ENCODE measurements at regions not wholly inside any gene's neighbourhood (a gene's known extent, or its start where the extent isn't known, plus 50 kb on each side); places are given as distances from the start of the nearest gene placed in this dataset.

DNA sequence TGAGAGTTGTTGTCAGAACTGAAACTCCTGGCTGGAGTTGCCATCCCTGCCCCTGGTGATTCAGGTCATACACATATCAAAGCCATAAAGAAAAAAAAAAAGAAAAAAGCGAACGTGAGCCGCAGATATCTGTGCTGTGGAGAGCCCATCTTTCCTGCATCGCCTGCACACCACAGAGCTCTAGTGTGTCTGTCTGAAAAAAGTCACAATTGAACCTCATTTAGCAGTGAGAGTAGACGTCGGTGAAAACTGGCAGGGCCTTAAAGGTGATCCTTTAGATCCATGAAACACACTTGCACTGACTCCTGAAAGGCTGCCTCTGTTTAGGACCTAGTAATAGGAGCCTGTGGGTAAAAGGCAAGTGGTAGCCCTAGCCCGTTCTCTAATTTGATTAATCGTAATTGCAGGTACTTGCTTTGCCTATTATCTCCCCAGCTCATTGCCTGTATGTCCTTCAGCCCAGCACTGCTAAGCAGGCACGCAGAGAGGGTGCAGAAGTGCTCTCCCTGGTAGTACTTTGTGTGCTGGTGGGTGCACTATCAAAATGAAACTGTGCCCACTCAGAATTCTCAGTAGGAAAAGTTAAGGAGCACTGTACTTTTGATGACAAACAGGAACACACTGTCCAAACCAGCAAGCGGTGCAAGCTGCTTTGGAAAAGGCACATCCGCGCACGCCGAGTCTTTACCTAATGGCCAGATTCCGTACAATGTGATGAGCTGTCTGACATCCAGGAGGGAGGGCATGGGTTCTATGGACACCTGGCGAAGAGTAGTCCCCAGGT lies 103.5 kb upstream of the ASB18 start:
- H3K36me3 ChIP-seq (replicated peaks; ENCODE audit: insufficient read depth, low read depth): no peaks in the 10 kb centered on the region
- DNase-seq (ENCODE audit: low spot score): no peak
- no peaks in the 10 kb centered on the region for H3K27me3 ChIP-seq
- H4K20me1 ChIP-seq (ENCODE audit: insufficient read depth, poor library complexity, severe bottlenecking): no peaks in the 10 kb centered on the region
- H3K9me3 ChIP-seq (ENCODE audit: low read depth): no peaks in the 10 kb centered on the region
- no peak for TF ChIP-seq EZH2phosphoT487 (IDR thresholded peaks at IDR 0.05; ENCODE audit: low read depth, severe bottlenecking, unreplicated experiment)
- no peak for TF ChIP-seq CTCF (IDR thresholded peaks at IDR 0.05; ENCODE audit: poor library complexity)
- H3K4me3 ChIP-seq: no peak overlapping the region
- H3K79me2 ChIP-seq: no peaks in the 10 kb centered on the region
- no peaks in the 10 kb centered on the region for H3K4me1 ChIP-seq (ENCODE audit: insufficient read depth)
- no peak overlapping the region for H2AFZ ChIP-seq
- no peak overlapping the region for H3K4me2 ChIP-seq
- 94% methylated on average over 16 of the region's 16 CpGs for WGBS (ENCODE audit: low lambda C conversion rate, missing lambda C conversion rate)
- H3K9me2 ChIP-seq (replicated peaks; ENCODE audit: insufficient read depth): no peaks in the 10 kb centered on the region
- H3K27ac ChIP-seq: no peak overlapping the region

GRCh38 chr2:236369661-236370062 lies 105.5 kb upstream of the ASB18 start:
- Histone ChIP-seq H3K27me3 (no peaks in the 10 kb centered on the region), H3K9me2 (replicated peaks; ENCODE audit: insufficient read depth) (no peaks in the 10 kb centered on the region), H3K27ac (no peak overlapping the region), H3K4me2 (no peak overlapping the region), H4K20me1 (ENCODE audit: insufficient read depth, poor library complexity, severe bottlenecking) (no peaks in the 10 kb centered on the region), H3K4me3 (no peak overlapping the region), H3K36me3 (replicated peaks; ENCODE audit: insufficient read depth, low read depth) (no peaks in the 10 kb centered on the region), H2AFZ (no peak overlapping the region), H3K9me3 (ENCODE audit: low read depth) (no peaks in the 10 kb centered on the region), H3K79me2 (no peaks in the 10 kb centered on the region), H3K4me1 (ENCODE audit: insufficient read depth) (no peaks in the 10 kb centered on the region)
- DNase-seq (ENCODE audit: low spot score): no peak
- 66% methylated on average over 14 of the region's 14 CpGs for WGBS (ENCODE audit: low lambda C conversion rate, missing lambda C conversion rate)
- no peak for TF ChIP-seq CTCF (IDR thresholded peaks at IDR 0.05; ENCODE audit: poor library complexity)

- Histone ChIP-seq H2AFZ (no peak overlapping the region), H3K9me2 (replicated peaks; ENCODE audit: insufficient read depth) (no peaks in the 10 kb centered on the region), H3K4me3 (no peak overlapping the region), H3K4me2 (no peak overlapping the region), H3K27me3 (no peaks in the 10 kb centered on the region), H3K9me3 (ENCODE audit: low read depth) (no peaks in the 10 kb centered on the region), H3K4me1 (ENCODE audit: insufficient read depth) (no peaks in the 10 kb centered on the region), H3K36me3 (replicated peaks; ENCODE audit: insufficient read depth, low read depth) (no peaks in the 10 kb centered on the region), H3K27ac (no peak overlapping the region), H3K79me2 (no peaks in the 10 kb centered on the region), H4K20me1 (ENCODE audit: insufficient read depth, poor library complexity, severe bottlenecking) (no peaks in the 10 kb centered on the region)
- TF ChIP-seq CTCF (IDR thresholded peaks at IDR 0.05; ENCODE audit: poor library complexity): no peak
- TF ChIP-seq EZH2 (IDR thresholded peaks at IDR 0.05; ENCODE audit: borderline replicate concordance): no peak
- no peak for TF ChIP-seq EZH2phosphoT487 (IDR thresholded peaks at IDR 0.05; ENCODE audit: low read depth, severe bottlenecking, unreplicated experiment)
- no peak for DNase-seq (ENCODE audit: low spot score)
- WGBS (ENCODE audit: low lambda C conversion rate, missing lambda C conversion rate): 88% methylated on average over 10 of the region's 10 CpGs
These were observed 106.7 kb upstream of the ASB18 start for GRCh38 chr2:236370847-236371409.

All from hepatocyte (in vitro differentiated cells).